ENCODE measurements at regions not wholly inside any gene's neighbourhood (a gene's known extent, or its start where the extent isn't known, plus 50 kb on each side); places are given as distances from the start of the nearest gene placed in this dataset.
"Not testable (repeated sequence)": the region's sequence is repeated elsewhere in the genome, so short reads cannot be mapped to it uniquely, and the experiment has no call there.

DNA sequence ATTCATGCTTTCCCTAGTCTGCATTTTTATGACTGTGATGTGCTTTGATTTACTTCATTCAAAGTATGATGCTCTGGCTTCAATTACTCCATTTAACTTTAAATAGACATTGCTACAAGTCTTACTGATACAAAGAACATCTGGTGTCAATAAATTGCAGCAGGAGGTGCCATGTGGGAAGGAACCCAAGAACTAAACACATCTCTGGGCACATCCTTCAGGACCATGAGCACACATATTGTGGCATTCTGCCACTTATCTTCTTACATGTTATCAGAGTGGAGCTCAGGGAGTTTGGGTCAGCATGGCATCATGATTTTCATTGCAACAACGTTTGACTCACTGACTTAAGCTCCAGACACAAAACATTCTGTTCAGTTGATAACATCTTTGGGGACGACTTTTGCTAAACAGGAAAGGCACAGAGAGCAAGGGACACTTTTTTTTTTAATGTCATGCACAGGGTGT lies 227.0 kb downstream of the DKK1 start:
- no peak for DNase-seq (ENCODE audit: low read depth)

DNA sequence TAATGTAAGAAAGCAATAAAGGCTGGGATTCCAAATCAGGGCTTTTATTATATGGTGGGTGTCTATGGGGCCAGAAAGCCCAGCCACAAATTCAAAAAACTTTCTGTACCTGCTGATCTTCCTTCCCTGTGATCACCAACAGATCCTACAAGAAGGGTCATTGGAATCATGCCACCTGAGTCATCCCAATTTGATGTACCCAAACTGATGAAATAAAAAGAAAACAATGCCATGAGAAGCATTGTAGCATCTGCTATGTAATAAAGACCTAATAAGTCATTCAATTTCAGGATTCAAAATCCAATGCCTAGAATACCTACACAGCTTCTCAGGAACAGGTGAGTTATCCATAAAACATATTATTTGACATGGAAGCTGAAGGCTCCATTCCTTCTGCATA lies 228.8 kb downstream of the DKK1 start:
- no peak for DNase-seq (ENCODE audit: low read depth)

DNA sequence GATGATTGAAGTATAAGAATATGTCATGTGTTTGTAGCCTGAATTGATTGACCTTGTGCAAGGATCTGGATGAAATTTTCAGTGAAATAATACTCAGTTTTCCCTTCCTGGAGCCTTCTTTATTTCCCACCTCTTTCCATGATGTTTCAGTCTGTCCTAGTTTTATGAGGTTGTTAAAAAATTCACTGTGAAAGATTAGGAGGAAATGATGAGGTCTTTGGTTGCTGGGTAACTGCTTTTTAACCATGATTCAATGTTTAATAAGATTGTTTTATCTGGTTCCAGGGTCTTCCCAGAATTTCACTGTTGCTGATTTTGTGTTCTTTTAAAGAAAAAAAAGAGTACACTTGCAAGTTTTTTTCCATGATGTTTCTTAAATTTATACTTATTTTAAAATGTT lies 221.5 kb downstream of the MBL2 start:
- DNase-seq (ENCODE audit: low read depth), result no peak

DNA sequence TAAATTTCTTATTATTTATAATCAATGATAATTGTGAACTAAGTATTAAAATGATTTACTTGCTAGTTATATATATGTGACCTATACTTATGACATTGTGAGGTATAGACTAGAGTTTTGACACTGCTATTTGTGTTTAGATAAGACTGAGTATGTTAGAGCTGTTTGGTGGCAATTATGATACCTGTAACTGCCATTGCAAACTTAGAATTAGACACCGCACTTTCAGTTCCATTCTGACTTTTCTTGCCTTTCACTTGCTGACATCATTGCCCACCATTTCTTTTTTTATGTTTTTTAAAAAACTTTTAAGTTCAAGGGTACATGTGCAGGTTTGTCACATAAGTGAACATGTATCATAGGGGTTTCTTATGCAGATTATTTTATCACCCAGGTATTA lies 214.5 kb downstream of the MBL2 start:
- no peak for DNase-seq (ENCODE audit: low read depth)

DNA sequence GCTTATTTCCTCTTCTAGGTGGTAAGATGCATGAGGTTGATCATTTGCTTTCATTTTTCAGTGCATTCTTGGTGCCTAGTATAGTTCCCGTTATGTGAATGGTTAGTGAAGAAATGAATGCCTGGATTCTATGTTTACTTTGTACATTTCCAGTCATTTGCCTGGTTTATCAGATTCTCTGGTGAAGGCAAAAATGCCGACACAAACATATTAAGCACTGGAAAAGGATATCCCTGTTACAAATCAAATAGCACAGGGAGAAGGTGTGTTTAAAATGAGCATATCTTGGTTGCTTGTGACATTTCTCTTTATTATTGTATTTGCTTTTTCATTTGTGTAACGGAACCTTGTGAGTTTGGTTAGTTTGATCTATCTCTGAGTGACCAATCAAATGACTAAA lies 211.3 kb downstream of the MBL2 start:
- DNase-seq (ENCODE audit: low read depth), result no peak

DNA sequence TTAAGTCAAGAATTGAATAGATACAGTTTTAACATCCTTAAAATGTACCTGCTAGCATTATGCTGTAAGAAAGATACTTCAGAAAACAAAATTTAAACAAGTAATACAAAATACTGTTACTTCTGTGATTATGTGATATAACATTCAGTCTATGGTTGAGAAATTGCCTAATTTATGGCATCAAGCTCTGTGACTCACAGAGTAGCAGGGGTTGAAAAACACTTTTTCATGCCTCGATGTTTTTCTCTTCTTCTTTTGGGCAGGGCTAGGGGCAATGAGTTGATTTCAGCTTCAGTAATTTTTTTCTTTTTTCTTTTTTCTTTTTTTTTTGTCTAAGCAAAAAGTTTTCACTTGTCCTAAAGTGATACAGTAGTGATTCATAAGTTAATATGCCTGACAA lies 209.2 kb downstream of the MBL2 start:
- no peak for DNase-seq (ENCODE audit: low read depth)

DNA sequence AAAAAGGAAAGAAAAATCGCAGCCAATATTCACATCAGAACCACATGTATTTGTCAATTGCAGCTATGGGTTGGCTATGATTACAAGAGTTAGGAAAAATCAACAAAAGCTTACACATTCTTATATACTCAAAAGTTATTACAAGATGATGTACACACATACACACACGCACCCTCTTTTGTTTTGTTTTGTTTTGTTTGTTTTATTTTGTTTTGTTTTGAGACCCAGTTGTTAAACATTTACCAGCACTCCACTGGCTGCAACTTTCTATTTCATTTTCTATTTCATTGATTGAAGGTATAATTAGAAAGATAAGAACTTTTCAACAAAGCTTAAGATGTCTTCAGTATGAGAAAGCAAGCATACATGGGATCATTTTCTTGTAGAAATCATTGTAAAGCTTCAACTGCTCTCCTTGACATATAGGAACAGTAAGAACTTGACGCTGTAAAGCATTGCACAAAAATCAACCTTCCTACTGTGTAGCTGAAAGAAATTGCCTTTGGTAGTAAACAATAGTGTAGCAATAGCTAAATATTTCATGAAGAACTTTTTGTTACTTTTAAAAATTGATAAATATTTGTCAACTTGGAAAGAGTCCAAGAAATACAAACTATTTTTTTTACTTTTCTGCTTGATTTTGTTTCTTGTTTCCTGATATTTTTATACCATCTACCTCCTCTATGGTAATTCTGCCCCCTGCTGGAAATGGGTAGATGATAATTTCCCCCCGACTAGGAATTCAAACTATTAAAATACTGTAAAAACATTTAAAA lies 205.9 kb downstream of the MBL2 start:
- no peak for DNase-seq (ENCODE audit: low read depth)

DNA sequence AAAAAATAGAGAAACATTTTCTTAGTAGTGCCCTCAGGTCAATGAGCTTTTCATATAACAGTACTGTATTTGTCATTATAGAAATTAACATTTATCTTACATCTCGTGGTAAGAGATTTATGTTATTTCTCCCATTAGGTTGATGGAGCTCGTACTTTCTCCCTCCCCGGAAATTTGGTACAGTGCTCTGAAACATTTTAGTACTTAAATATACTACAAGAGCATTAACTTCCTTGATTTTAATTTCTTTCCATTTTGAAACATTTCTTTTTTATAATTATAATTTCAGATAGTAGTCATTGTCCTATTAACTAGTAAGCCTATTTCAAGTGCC lies 205.4 kb downstream of the MBL2 start:
- DNase-seq (ENCODE audit: low read depth), result no peak

DNA sequence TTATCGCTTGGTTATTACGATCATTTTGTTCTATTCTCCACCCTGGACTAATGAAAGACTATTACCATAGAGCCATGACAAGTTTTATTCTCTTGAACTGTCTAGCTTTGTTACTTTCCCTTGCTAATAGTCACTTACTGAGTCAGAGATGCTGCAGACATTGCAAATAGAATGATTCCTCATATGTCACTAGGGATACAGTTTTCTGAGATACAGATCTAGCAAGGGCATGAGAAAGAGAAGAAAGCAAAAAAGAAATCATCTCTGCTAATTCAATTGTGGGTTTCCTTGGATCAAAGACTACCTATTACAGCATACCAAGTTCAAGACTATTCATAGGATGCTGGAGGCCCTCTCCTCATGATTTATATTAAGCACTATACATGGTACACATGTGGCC lies 204.3 kb downstream of the MBL2 start:
- DNase-seq (ENCODE audit: low read depth), result no peak

DNA sequence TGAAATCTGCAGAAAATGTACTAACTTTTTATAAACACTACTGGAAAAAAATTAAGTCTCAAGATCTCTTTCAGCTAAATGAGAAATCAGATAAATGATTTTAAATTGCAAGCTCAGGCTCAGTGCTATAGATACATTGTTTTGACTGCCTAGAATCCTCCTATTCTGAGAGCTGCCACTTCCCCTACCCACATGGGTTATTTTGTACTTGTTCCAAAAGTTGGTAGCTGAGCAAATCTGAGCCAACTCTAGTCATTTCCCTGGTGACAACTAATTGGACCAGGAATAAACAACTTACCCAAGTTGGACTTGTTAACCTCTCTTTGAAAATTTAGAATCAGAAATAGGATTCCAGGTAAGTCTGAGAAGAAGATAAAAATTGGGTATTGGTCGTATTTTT lies 202.1 kb downstream of the MBL2 start:
- DNase-seq (ENCODE audit: low read depth), result no peak

DNA sequence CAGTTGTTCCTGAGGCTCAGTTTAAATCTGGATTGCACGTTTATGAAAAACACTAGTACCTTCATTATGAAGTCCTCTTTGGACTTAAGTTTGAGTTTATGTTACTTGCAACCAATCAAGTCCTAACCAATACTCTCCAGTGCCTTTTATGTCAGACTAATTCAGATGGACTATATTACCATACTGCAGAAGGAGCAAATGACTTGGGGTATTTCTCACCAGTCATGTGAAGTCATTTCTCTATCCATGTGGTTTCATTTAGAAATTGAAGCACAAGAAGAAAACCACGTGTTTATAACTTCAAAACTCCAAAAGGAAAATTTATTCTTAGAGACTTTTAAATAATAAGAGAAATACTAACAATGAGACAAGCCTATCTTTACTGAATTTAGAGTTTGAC lies 201.6 kb downstream of the MBL2 start:
- DNase-seq (ENCODE audit: low read depth), result no peak

DNA sequence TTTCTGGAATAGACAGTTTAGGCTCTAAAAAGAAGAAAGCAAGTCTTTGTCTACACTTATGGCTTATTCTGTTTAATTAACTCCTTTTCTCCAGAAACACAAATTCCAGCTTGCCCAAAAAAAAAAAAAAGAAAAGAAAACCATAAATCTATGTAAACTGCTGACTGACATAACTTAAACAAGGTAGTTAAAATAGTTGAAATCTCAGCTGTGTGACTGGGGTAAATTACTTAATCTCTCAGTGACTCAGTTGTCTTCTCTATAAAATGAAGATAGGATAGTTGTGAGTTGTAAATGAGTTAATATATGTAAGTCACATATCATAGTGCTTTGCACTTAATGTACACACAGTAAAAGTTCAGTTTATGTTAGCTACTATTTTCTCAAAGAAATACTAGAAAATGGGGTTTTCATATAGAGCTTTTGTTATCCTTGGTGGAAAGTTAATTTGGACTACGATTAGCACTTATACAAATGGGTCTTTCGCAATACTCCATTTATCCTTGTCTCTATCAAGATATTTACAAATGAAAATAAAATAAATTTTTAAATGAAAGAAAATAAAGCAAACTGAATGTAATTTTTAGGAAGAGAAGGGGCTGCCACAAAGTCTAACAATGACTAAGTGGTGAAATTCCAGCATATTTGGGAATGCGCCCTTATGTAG lies 200.9 kb downstream of the MBL2 start:
- DNase-seq (ENCODE audit: low read depth), result no peak

DNA sequence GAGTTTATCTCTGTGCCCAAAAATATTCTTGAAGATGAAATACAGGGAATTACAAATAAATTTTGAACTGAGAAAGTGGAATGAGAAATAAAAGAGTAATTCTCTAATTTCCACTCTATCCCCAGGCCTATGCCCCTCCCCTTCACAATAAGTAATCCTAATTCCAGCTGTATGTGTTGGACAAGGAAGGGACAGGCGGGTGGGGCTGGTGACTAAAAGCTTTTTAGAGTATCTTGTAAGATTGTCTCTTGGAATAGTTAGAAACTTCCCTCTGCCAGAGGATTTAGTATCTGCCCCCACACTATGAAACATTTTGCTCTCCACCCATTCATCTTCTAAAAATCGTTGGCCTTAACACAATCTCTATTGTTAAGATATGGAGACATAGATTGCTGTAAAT lies 199.2 kb downstream of the MBL2 start:
- DNase-seq (ENCODE audit: low read depth), result no peak

DNA sequence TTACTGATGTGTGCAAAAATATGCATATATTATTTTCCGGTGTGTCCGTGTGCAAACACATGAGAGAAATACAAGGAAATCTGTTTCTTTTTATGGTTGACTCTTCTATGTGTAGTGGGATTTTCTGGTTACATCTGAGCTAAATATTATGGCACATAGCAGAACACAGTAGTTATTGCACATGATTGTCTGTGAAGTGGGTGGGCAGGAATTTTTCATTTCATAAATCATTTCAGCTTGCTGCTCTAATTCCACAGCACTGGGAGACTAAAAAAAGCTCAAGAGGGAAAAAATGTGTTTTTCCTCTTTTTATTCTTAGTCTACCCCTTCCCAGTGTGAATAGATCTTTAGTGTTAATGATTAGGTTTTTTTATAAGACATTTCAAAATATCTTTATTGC lies 197.9 kb downstream of the MBL2 start:
- no peak for DNase-seq (ENCODE audit: low read depth)

DNA sequence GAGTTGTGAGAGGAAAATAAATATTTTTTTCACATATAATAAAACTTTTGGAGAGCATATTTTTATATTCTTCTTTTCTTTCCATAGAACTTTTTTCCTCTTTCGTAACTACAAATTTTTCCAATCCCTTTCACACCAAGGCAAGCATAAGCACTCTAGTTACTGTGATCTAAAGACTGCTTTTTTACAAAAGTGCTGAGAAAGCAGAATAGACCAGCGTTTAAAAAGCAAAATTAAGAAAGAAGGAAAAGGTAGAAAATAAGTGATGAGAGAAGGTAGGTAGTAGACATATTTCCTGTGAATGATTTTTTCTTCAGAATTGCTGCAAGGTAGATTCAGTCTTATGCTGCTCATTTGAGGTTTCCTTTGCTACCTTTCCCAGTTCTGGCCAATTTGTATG lies 195.5 kb downstream of the MBL2 start:
- no peak for DNase-seq (ENCODE audit: low read depth)

DNA sequence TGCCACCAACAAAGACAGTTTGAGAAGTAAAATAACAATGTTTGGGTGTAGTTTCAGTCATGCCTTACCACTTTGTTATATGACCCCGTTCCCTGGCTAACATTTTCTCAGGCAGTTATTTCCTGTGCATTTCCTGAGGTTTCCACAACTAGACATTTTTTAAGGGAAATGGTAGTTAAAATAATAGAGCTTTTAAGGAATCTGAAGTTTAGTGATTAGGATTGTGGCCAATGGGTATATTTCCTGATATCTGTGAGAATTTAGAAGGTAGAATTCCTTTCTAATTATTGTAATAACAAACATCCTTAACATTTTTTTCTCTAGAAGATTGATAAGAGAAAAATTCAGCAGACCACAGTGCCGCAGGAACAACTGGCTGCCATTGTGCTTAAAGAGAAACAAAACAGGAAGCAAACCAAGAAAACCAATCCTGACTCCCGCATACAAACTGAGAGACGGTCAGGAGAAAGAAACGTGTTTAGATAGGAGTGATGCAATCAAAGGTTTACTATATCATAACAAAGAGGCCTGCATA lies 193.6 kb downstream of the MBL2 start:
- DNase-seq (ENCODE audit: low read depth), result no peak

DNA sequence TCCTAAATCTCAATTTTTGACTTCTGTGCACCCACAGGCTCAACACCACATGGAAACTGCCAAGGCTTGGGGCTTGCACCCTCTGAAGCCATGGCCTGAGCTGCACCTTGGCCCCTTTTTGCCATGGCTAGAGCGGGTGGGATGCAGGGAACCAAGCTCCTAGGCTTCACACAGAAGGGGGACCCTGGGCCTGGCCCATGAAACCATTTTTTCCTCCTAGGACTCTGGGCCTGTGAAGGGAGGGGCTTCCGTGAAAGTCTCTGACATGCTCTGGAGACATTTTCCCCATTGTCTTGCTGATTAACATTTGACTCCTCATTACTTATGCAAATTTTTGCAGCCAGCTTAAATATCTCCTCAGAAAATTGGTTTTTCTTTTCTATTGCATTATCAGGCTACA lies 190.9 kb downstream of the MBL2 start:
- not testable (repeated sequence) for DNase-seq (ENCODE audit: low read depth)

DNA sequence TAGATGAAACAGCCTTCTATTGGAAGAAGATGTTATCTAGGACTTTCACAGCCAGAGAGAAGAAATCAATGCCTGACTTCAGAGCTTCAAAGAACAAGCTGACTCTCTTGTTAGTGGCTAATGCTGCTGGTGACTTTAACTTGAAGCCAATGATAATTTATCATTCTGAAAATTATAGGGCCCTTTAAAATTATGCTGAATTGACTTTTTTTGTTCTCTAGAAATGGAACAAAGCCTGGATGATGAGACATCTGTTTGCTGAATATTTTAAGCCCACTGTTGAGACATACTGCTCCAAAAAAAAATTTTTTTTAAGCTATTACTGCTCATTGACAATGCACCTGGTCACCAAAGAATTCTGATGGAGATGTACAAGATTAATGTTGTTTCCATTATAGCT lies 189.2 kb downstream of the MBL2 start:
- no peak for DNase-seq (ENCODE audit: low read depth)

DNA sequence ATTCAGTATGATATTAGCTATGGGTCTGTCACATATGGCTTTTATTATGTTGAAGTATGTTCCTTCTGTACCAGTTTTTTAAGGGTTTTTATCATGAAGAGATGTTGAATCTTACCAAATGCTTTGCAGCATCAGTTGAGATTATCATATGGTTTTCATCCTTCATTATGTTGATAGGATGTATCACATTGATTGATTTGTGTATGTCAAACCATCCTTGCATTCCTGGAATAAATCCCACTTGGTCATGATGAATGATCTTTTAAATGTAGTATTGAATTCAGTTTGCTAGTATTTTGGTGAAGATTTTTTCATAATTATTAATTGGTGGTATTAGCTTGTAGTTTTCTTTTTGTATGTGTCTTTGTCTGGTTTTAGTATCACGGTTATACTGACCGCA lies 185.9 kb downstream of the MBL2 start:
- no peak for DNase-seq (ENCODE audit: low read depth)

DNA sequence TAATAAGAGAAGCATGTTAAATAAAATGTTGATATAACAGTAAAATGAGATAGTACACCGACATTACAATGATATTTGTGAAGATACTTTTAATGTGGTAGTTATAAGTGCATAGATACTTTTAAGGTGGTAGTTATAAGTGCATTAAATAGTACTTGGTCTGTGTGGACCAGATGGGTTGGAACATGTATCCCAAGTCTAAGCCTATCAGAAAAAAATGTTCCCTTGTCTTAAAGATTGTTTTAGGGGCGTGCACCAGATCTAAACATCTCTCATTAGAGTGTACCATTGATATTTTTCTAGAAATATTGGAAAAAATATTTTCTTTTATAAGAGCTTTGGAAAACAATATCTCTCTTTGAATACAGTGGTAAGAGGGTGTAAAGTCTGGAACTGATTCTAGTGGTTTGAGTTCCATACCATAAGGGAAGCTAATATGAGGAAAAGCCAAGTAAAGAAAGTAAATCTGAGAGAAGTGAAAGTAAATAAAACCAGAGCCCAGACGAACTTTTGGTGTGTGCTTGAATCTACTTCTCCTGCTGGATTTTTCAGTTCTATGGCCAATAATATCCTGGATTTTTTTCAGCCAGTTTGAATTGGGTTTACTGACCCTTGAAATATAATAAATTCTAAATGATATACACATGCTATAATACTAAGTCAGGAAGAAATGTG lies 175.3 kb downstream of the MBL2 start:
- DNase-seq (ENCODE audit: low read depth), result no peak

DNA sequence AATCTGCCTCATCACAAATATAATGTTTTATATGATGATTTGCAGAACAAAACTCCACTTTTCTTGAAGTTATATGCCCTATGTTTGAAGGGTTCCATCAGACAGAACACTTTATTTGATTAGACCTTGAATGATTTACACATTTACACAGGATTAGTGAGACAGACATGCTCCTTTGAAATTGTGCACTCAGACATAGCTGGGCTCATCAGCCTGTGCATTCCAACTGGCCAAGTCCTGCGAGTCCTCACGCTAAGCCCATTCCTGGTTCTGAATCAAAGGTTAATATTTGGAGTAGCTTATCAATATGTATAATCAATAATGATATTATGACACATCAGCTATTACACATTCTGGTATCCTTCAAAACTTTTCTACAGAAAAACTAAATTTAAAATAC lies 173.6 kb downstream of the MBL2 start:
- DNase-seq (ENCODE audit: low read depth), result no peak

DNA sequence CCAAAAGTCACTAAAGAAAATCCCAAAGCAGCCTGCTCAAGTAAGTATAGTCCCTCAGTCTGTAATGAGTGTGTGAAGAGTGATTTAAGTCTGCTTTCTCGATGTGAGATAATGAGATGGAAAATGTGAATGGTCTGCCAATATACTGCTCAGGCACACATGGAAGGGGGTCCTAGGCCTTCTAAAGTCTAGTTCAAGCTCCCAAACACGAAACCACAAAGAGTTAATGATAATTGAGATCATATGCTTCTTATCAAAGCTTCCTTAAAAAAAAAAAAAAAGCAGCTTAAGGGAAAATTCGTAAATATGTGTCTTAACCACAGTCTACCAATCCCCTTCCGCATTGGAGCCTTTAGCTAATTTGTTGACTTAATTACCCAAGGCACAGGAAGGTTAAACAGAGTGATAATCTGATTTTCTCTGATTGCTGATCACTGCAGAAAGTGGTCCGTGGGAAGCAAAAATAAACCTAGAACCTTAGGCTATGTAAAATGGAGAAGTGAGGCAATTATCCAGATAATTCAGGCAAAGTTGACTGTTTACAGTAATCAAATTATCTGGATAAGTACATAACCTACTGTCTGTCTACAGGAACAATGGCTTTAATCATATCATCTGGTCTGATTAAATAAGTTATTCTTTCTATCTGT lies 172.9 kb downstream of the MBL2 start:
- DNase-seq (ENCODE audit: low read depth), result no peak

DNA sequence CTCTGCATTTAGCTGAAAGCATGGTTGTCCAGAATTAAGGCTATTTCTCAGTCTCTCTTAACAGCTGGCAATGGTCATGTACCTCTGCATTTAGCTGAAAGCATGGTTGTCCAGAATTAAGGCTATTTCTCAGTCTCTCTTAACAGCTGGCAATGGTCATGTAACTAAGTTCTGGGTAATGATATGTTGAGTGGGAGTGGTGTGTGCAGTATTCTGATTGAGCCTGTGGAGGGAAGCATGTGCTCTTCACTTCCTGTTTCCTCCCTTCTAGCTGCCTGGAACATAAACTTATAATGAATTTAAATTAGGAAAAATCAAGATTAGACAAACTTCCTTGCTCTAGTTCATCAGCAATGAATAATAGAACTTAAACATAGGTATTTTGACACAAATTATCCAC lies 168.5 kb downstream of the MBL2 start:
- not testable (repeated sequence) for DNase-seq (ENCODE audit: low read depth)

Measured in HS-5 (cell line).